Endothelial cell of umbilical vein (primary cell): ENCODE measurements at regions not wholly inside any gene's neighbourhood (a gene's known extent, or its start where the extent isn't known, plus 50 kb on each side); places are given as distances from the start of the nearest gene placed in this dataset.

Experiments
- BruUV-seq: library from RNA; stranded (reverse); fragments of 400-500 nt; replicated peaks from 2 replicates; lab custom pipeline; 2021; lab: Mats Ljungman, UMichigan
- CTCF ChIA-PET: fragments of 300-600, 350-600 bp; sonication (Branson Sonifier 250); formaldehyde crosslinking; loops from one replicate; lab custom pipeline; 2021; ENCODE audit warnings: antibody characterized with exemption, inconsistent platforms; lab: Charles Lee
- POLR2A ChIA-PET: fragments of 300-600, 350-600 bp; sonication (Branson Sonifier 250); formaldehyde crosslinking; loops from one replicate; lab custom pipeline; 2021; ENCODE audit warnings: antibody characterized with exemption, inconsistent platforms; lab: Charles Lee
- DNase-seq: peaks from one replicate; pipeline ENCODE4 v3.0.0-alpha.2; 2011; ENCODE audit warnings: low read depth, low spot score
- FAIRE-seq: peaks from 2 replicates; lab custom pipeline; 2011; peaks lifted over from hg19 to GRCh38; lab: Jason Lieb, UNC
- H2AFZ ChIP-seq: 2 replicates; pipeline ENCODE4 v1.6.0; 2012; ENCODE audit warnings: low read depth, low read length, control low read depth, inconsistent platforms
- H3K27ac ChIP-seq: 2 replicates; pipeline ENCODE4 v1.5.1; 2011; ENCODE audit warnings: low read depth, mild to moderate bottlenecking, control low read depth, low read length, moderate library complexity; ENCODE audit not compliant: insufficient read depth
- H3K27me3 ChIP-seq, 2 experiments: 2 replicates each; pipeline versions ENCODE4 v1.6.0 to v1.6.1; 2011; ENCODE audit warnings: low read length in 2 of 2, mixed read lengths in 1 of 2; ENCODE audit not compliant: control insufficient read depth in 2 of 2, insufficient read depth in 2 of 2
- H3K36me3 ChIP-seq, 2 experiments: 2 replicates in 1 of 2; 3 replicates in 1 of 2; pipeline ENCODE4 v1.5.1; 2011; ENCODE audit warnings: low read length in 2 of 2, mild to moderate bottlenecking in 1 of 2, moderate library complexity in 1 of 2; ENCODE audit not compliant: control insufficient read depth in 2 of 2, insufficient read depth in 2 of 2; ENCODE audit errors: extremely low read depth in 1 of 2
- H3K4me1 ChIP-seq: 3 replicates; pipeline ENCODE4 v1.5.1; 2011; ENCODE audit warnings: mild to moderate bottlenecking, low read length; ENCODE audit not compliant: control insufficient read depth, insufficient read depth; ENCODE audit errors: extremely low read depth
- H3K4me2 ChIP-seq: 2 replicates; pipeline ENCODE4 v1.6.1; 2011; ENCODE audit warnings: low read length, control low read depth, mixed read lengths; ENCODE audit not compliant: insufficient read depth
- H3K4me3 ChIP-seq, 3 experiments: fragments of 200-600 bp in 1 of 3; sonication (generic), shearing (Covaris generic) in 1 of 3; replicated peaks in 1 of 3; 2 replicates each; pipeline ENCODE4 v1.5.1; 2011 to 2016; ENCODE audit warnings: control low read depth in 3 of 3, low read length in 3 of 3, mild to moderate bottlenecking in 2 of 3, inconsistent platforms in 1 of 3, low read depth in 1 of 3, moderate library complexity in 1 of 3; ENCODE audit not compliant: insufficient read depth in 1 of 3
- H3K79me2 ChIP-seq: 2 replicates; pipeline ENCODE4 v1.6.0; 2012; ENCODE audit warnings: low read length, inconsistent platforms; ENCODE audit not compliant: control insufficient read depth, insufficient read depth
- H3K9ac ChIP-seq: replicated peaks from 2 replicates; pipeline ENCODE3; 2011; ENCODE audit warnings: low read length, control low read depth; ENCODE audit not compliant: insufficient read depth; ENCODE audit errors: extremely low read depth
- H3K9me1 ChIP-seq: replicated peaks from 3 replicates; pipeline ENCODE4 v1.6.0; 2011; ENCODE audit warnings: mild to moderate bottlenecking, low read length; ENCODE audit not compliant: control insufficient read depth, insufficient read depth; ENCODE audit errors: extremely low read depth
- H3K9me3 ChIP-seq: replicated peaks from 2 replicates; pipeline ENCODE4 v1.5.1; 2012; ENCODE audit warnings: low read length, inconsistent platforms; ENCODE audit not compliant: control insufficient read depth, insufficient read depth
- H4K20me1 ChIP-seq: replicated peaks from 2 replicates; pipeline ENCODE3; 2011; ENCODE audit warnings: mild to moderate bottlenecking, low read length; ENCODE audit not compliant: control insufficient read depth, insufficient read depth; ENCODE audit errors: extremely low read depth
- EZH2 ChIP-seq: IDR thresholded peaks from 2 replicates; pipeline ENCODE4 v1.6.1; 2012; ENCODE audit warnings: borderline replicate concordance, low read depth, mild to moderate bottlenecking, moderate library complexity, low read length, inconsistent platforms; ENCODE audit not compliant: severe bottlenecking
- FOS ChIP-seq: IDR thresholded peaks from 2 replicates; pipeline ENCODE4 v1.6.1; 2011; ENCODE audit warnings: mild to moderate bottlenecking, low read length, moderate library complexity, borderline replicate concordance; ENCODE audit not compliant: insufficient read depth
- GATA2 ChIP-seq: IDR thresholded peaks from 2 replicates; pipeline ENCODE4 v1.7.0; 2011; ENCODE audit warnings: low read depth, mild to moderate bottlenecking, moderate library complexity, mixed read lengths, low read length; ENCODE audit not compliant: insufficient read length, insufficient read depth
- JUN ChIP-seq: IDR thresholded peaks from 2 replicates; pipeline ENCODE4 v1.6.1; 2011; ENCODE audit warnings: borderline replicate concordance, low read depth; ENCODE audit not compliant: insufficient read length, insufficient read depth
- MYC ChIP-seq: IDR thresholded peaks from one replicate; pipeline ENCODE4 v1.6.1; 2011; ENCODE audit warnings: mild to moderate bottlenecking, low read depth, low read length
- POLR2A ChIP-seq: IDR thresholded peaks from 2 replicates; pipeline ENCODE4 v1.6.1; 2012; ENCODE audit warnings: low read depth, mild to moderate bottlenecking, control low read depth, low read length
- POLR2AphosphoS5 ChIP-seq: IDR thresholded peaks from 2 replicates; pipeline ENCODE4 v1.6.1; 2012; ENCODE audit warnings: low read depth, mild to moderate bottlenecking, control low read depth, low read length, moderate library complexity; ENCODE audit not compliant: insufficient read depth
- dilution Hi-C: fragments of 300-500 bp; cut with MboI; formaldehyde crosslinking; loops from one replicate; pipeline ENCODE4 v1.15.0; 2019; ENCODE audit warnings: low sequenced_read_pairs; ENCODE audit not compliant: extremely low pct_ligation_motif_present
- intact Hi-C: fragments of 100-400 bp; cut with micrococcal nuclease; formaldehyde crosslinking; loops from one replicate; pipeline ENCODE4 v1.10.0; 2022
- TF ChIP-seq, protein P1 (sequence below), 2 donors: IDR thresholded peaks; 1 replicate in 1 of 2; 2 replicates in 1 of 2; pipeline ENCODE4 v1.5.1; 2011; ENCODE audit warnings: low read length in 2 of 2, mild to moderate bottlenecking in 2 of 2, moderate library complexity in 2 of 2, control low read depth in 1 of 2, inconsistent platforms in 1 of 2, low read depth in 1 of 2; ENCODE audit not compliant: insufficient read depth in 1 of 2; ENCODE audit errors: extremely low read depth in 1 of 2
- TF ChIP-seq, protein P2 (sequence below): IDR thresholded peaks from 2 replicates; pipeline ENCODE4 v1.6.1; 2011; ENCODE audit not compliant: insufficient read depth, insufficient read length

DNA sequence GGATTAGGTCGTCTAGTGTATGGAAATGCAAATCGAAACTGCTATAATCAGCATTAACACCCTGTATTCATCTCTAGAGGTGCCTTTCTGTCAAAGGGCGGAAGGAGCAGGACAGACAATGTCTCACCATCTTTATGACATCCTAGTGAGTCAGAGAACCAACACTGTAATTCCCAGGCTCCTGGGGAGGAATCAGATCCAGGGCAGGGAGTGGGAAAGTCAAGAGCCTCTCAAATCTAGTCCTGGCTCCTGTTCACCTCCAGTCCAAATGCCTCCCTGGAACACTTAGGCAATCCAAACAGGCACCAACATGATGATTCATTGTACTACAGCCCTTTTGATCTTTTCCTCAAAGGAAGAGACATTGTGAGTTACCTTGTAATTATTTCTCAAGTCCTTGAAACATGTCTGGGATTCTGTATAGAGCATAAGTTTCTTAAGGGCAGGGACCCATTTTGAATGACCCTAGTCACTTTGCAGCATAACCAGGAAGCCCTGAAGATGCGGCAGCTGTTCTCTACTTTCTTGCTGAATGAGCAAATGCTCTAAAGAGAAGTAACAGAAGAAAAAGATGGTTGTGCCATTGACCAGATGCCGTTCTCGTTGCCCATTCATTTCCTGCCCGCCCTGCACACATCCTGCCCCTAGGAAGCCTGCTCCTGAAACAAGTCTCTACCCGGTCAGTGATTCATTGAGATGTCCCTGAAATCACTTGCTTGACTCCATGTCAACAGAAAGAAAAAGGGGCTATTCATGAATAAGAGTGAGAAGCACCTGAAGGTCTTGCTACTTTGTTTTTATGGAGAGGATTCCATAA is 112.8 kb upstream of the JARID2 start:
- H3K9me1 ChIP-seq: no peaks in the 10 kb centered on the region
- intact Hi-C loops (no loop called here), dilution Hi-C loops (no loop called here)
- no peak for DNase-seq
- no peaks in the 10 kb centered on the region for H4K20me1 ChIP-seq
- H2AFZ ChIP-seq: no peak overlapping the region
- no TSS peak for BruUV-seq
- H3K4me1 ChIP-seq: no peaks in the 10 kb centered on the region
- ChIA-PET POLR2A (no interaction called here), CTCF (no interaction called here)
- no peak for FAIRE-seq
- H3K9me3 ChIP-seq: no peaks in the 10 kb centered on the region
- H3K9ac ChIP-seq: no peak overlapping the region
- H3K27ac ChIP-seq: no peak overlapping the region
- TF ChIP-seq, protein P1, sequence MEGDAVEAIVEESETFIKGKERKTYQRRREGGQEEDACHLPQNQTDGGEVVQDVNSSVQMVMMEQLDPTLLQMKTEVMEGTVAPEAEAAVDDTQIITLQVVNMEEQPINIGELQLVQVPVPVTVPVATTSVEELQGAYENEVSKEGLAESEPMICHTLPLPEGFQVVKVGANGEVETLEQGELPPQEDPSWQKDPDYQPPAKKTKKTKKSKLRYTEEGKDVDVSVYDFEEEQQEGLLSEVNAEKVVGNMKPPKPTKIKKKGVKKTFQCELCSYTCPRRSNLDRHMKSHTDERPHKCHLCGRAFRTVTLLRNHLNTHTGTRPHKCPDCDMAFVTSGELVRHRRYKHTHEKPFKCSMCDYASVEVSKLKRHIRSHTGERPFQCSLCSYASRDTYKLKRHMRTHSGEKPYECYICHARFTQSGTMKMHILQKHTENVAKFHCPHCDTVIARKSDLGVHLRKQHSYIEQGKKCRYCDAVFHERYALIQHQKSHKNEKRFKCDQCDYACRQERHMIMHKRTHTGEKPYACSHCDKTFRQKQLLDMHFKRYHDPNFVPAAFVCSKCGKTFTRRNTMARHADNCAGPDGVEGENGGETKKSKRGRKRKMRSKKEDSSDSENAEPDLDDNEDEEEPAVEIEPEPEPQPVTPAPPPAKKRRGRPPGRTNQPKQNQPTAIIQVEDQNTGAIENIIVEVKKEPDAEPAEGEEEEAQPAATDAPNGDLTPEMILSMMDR (IDR thresholded peaks at IDR 0.05; ENCODE audit: extremely low read depth in 1 of 2, insufficient read depth in 1 of 2, low read depth in 1 of 2, low read length in 2 of 2): no peak
- TF ChIP-seq MYC (no peak), FOS (no peak), EZH2 (no peak), JUN (no peak), POLR2A (no peak), POLR2AphosphoS5 (no peak), GATA2 (no peak)
- TF ChIP-seq, protein P2, sequence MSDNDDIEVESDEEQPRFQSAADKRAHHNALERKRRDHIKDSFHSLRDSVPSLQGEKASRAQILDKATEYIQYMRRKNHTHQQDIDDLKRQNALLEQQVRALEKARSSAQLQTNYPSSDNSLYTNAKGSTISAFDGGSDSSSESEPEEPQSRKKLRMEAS: no peak
- H3K27me3 ChIP-seq: no peaks in the 10 kb centered on the region
- no peak overlapping the region for H3K4me3 ChIP-seq
- no peak overlapping the region for H3K4me2 ChIP-seq
- no peaks in the 10 kb centered on the region for H3K79me2 ChIP-seq
- no peaks in the 10 kb centered on the region for H3K36me3 ChIP-seq
